Mucosa of descending colon (tissue), 3 donors: ENCODE measurements at regions not wholly inside any gene's neighbourhood (a gene's known extent, or its start where the extent isn't known, plus 50 kb on each side); places are given as distances from the start of the nearest gene placed in this dataset.
A peak's percentile ranks its signal among the peaks of the same experiment; 100 is the strongest.

Experiments
- ATAC-seq: fragments of 200-7000 bp; cut with Tn5 transposase; one replicate; pipeline ENCODE4 v1.9.1; 2020; ENCODE audit warnings: mild to moderate bottlenecking, moderate library complexity
- DNase-seq, 3 donors: peaks; one replicate each; pipeline ENCODE4 v3.0.0-alpha.2; 2020
- H3K36me3 ChIP-seq: fragments of 200-600 bp; one replicate; pipeline ENCODE4 v1.8.0; 2021; ENCODE audit warnings: low read depth, mild to moderate bottlenecking
- H3K4me1 ChIP-seq: fragments of 200-600 bp; one replicate; pipeline ENCODE4 v1.8.0; 2021; ENCODE audit warnings: low read depth, mild to moderate bottlenecking
- H3K4me3 ChIP-seq: fragments of 200-600 bp; one replicate; pipeline ENCODE4 v1.8.0; 2021; ENCODE audit warnings: mild to moderate bottlenecking
- H3K9me3 ChIP-seq: fragments of 200-600 bp; one replicate; pipeline ENCODE4 v1.8.0; 2021; ENCODE audit warnings: mild to moderate bottlenecking
- CTCF ChIP-seq: fragments of 200-600 bp; IDR thresholded peaks from one replicate; pipeline ENCODE4 v1.8.0; 2022; ENCODE audit warnings: antibody characterized with exemption, mild to moderate bottlenecking
- intact Hi-C, 2 donors: fragments of 100-400 bp; cut with DNase I in 1 of 2; cut with micrococcal nuclease in 1 of 2; formaldehyde crosslinking; loops; one replicate each; pipeline versions ENCODE4 v1.11.0 to v1.11.1; 2022; cut with DNase I, micrococcal nuclease
- donor health status: DM: no; HTN: no; CAD: no; lungs with moderate emphysema.
- donor health status: DM: no; HTN: no; CAD: no.
- donor health status: DM: no; HTN: yes; CAD: no.

DNA sequence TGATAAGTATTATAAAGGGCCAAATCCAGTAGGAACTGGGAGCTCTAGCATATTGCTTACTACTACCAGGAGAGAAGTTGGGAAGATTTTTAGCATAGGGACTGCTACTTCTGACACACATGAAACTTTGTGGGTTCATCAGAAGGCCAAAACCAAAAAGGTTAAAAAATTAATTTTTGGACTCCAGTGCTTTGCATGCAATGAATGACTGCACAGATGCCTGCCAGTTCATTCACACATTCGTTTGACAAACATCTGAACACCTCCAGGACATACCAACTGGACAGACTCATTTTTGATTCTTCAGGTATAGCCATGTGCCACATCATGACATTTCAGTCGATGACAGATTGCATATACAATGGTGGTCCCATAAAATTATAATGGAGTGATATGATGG lies 79.8 kb downstream of the MID1IP1 start:
- no peak for ATAC-seq
- no peak for TF ChIP-seq CTCF

GRCh38 chrX:38881727-38882126 lies 80.5 kb downstream of the MID1IP1 start:
- no peaks in the 10 kb centered on the region for H3K36me3 ChIP-seq
- no peak for DNase-seq
- ATAC-seq: no peak
- H3K9me3 ChIP-seq: no peaks in the 10 kb centered on the region
- no peak for TF ChIP-seq CTCF
- H3K4me3 ChIP-seq: no peak overlapping the region
- intact Hi-C loops: no loop called here
- H3K4me1 ChIP-seq: no peaks in the 10 kb centered on the region

More for the DNA sequence above, 79.8 kb downstream of the MID1IP1 start:
- Histone ChIP-seq H3K4me1 (no peaks in the 10 kb centered on the region), H3K9me3 (no peaks in the 10 kb centered on the region), H3K4me3 (no peak overlapping the region), H3K36me3 (no peaks in the 10 kb centered on the region)
- no peak for DNase-seq
- intact Hi-C loops: no loop called here

GRCh38 chrX:38882894-38883626 lies 81.8 kb downstream of the MID1IP1 start:
- ATAC-seq (peak; percentile 48), DNase-seq (no peak)
- H3K4me3 ChIP-seq: no peak overlapping the region
- H3K4me1 ChIP-seq: no peaks in the 10 kb centered on the region
- H3K9me3 ChIP-seq: no peaks in the 10 kb centered on the region
- intact Hi-C loops: no loop called here
- no peak for TF ChIP-seq CTCF
- no peaks in the 10 kb centered on the region for H3K36me3 ChIP-seq

GRCh38 chrX:38886112-38886511 lies 84.9 kb downstream of the MID1IP1 start:
- Histone ChIP-seq H3K36me3 (no peaks in the 10 kb centered on the region), H3K9me3 (no peaks in the 10 kb centered on the region), H3K4me3 (no peak overlapping the region), H3K4me1 (no peaks in the 10 kb centered on the region)
- intact Hi-C loops: no loop called here
- TF ChIP-seq CTCF: no peak
- no peak for DNase-seq
- no peak for ATAC-seq

GRCh38 chrX:38887222-38887621 lies 86.0 kb downstream of the MID1IP1 start:
- DNase-seq (no peak), ATAC-seq (no peak)
- intact Hi-C loops: no loop called here
- H3K36me3 ChIP-seq: no peaks in the 10 kb centered on the region
- H3K4me1 ChIP-seq: no peaks in the 10 kb centered on the region
- no peaks in the 10 kb centered on the region for H3K9me3 ChIP-seq
- TF ChIP-seq CTCF: no peak
- H3K4me3 ChIP-seq: no peak overlapping the region

DNA sequence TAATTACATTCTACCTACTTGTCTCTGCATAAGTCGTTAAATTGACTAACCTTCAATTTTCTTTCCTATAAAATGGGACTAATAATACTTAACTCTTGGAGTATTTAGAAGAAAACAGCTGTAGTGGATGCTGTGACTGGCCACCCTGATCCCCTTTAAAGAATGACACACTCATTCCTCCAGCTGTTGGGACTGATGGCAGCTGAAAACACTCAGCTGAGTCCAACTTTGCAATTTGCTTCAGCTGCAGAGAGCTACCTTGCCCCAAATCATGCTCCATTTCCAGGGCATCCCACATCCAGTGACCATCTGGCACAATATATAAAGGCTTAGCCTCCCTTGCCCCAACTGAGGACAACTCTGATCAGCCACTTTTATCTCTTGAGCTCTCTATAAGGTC lies 89.1 kb downstream of the MID1IP1 start:
- DNase-seq: no peak
- H3K9me3 ChIP-seq: no peaks in the 10 kb centered on the region
- no peak overlapping the region for H3K4me3 ChIP-seq
- intact Hi-C loops: no loop called here
- ATAC-seq: no peak
- H3K36me3 ChIP-seq: no peaks in the 10 kb centered on the region
- TF ChIP-seq CTCF: no peak
- H3K4me1 ChIP-seq: no peaks in the 10 kb centered on the region
